HG03175 (cell line): ENCODE measurements at regions not wholly inside any gene's neighbourhood (a gene's known extent, or its start where the extent isn't known, plus 50 kb on each side); places are given as distances from the start of the nearest gene placed in this dataset.
"Not testable (repeated sequence)": the region's sequence is repeated elsewhere in the genome, so short reads cannot be mapped to it uniquely, and the experiment has no call there.

Source experiments
- ATAC-seq: cut with Tn5 transposase; IDR thresholded peaks from one replicate; pipeline ENCODE4 v1.9.1; 2021; ENCODE audit warnings: mild to moderate bottlenecking, moderate library complexity; ENCODE audit not compliant: unreplicated experiment

DNA sequence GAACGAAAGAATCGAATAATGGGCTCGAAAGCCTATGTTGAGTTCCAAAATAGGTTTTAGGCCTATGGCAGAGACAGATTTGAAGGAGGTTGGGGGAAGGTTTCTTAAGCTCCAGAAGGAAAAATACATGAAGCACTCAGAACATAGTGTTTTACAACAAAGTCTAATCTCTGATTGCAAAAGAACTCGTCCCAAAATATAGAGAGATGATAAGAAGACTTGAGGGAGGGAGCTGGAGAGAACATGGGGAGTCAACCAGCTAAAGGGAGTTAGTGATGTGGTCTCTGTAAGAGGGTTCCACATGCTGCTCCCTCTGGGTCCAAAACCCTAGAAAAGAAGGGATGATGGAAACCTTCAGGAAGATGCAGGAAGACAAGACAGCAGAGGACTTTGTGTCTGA, 54.8 kb upstream of the DAAM1 start:
- ATAC-seq, result no peak

DNA sequence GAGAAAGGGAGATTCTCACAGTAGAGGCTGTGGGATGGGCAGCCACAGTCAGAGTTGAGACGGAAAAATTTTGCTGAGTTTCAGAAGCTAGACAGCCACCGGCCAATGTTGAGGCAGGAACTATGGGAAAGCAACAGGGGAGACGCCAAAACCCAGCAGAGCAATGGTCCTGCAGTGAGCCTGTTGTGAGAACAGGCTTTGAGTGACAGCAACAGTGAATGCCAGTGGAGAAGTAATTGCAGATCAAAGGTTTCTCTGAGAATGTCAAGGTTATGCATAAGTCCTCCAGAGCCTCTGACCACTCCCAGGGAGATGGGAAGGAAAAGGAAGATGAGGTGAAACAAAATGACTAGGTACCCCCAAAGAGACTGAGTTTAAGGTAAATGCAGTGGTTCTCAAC, 54.2 kb upstream of the DAAM1 start:
- no peak for ATAC-seq

DNA sequence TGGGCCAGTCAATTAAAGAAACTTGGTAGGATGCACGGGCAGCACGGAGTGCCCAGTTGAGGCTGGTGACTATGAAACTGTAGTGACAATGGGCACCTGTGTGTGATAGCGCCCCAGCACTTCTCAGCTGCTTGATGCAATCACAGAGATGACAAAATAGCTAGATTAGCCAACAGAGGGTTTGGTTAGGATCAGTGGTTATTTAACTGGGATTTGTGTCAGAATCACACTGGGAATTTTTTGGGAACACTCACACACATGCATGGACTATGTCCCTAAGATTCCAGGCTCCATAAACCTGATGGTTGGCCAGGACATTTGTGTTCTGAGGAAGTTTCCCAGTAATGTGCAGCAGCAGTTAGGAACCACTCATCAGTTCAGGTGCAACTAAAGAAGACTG, 51.2 kb upstream of the DAAM1 start:
- ATAC-seq, result no peak

DNA sequence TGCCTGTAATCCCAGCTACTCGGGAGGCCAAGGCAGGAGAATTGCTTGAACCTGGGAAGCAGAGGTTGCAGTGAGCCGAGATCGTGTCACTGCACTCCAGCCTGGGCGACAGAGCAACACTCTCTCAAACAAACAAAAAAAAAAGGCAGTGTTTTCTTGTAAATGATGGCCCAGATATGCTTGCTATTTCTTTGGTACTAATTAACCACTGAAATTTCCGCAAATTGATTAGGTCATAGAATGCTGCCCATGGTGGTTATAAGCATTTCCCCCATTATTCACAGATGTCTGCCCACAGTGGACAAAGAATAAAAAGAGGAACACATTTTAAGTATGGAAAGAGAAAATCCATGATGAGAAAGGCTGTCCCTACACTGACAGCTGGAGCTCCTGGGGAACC, 49.9 kb upstream of the DAAM1 start:
- not testable (repeated sequence) for ATAC-seq
